ENCODE measurements at regions not wholly inside any gene's neighbourhood (a gene's known extent, or its start where the extent isn't known, plus 50 kb on each side); places are given as distances from the start of the nearest gene placed in this dataset.
"Not testable (repeated sequence)": the region's sequence is repeated elsewhere in the genome, so short reads cannot be mapped to it uniquely, and the experiment has no call there.

DNA sequence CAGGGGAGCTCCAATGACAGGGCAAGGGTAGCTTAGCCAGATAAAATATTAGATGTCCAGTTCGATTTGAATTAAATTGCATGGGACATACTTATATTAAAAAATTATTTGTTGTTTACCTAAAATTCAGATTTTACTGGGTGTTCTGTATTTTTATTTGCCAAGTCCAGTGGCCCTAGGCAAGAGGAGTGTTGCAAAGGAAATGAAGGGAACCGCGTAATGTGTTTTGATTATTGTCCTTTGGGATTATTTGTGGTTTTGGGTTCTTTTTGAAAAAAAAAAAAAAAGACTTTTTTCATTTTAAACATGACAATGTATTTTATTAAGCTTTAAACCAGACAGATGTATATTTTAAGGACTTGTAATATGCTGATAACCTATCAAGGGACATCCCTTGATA lies 179.3 kb downstream of the C9orf152 start:
- no peak for DNase-seq

GRCh38 chr9:110029429-110029955 lies 178.5 kb downstream of the C9orf152 start:
- DNase-seq = no peak

DNA sequence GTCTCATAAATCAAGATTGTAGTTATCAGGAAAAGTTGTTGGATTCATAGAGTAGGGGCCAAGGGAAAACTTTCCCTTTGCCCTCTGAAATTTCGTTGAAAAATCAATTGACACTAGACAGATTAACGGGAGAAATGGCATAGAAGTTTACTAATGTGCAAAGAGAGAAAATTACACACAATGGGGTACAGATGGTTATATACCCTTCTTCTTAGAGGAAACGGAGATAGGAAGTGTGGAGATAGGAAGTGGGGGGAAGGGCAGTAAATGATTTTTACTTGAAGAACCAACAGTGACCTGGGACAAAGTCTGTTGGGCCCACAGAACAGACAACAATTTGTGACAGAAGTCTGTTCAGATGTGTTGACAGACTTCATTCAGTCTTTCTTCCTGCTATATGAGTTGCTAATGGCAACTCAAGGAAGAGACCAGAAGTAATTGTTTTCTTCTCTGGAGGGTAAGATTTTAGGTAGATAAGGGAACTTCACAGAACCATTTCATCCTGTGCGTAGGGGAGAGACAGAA lies 177.9 kb downstream of the C9orf152 start:
- DNase-seq = no peak

DNA sequence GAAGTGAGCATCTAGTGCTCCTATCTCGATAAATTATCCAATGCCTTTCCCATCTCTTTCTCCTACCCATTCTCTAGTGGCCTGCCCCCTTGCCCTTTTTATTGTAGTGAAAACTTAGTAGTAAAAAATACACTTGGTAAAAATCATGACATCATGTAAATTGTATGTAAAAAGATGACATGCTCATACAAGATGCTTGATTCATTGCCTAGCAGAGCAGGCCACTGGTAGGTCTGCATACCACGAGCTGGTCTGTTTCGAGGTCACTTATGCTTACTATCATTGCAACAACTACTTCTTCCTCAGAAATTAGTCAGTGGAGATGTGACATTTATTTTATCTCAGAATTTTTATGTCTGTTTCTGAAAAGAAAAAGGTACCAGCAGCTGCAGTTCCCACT lies 177.3 kb downstream of the C9orf152 start:
- no peak for DNase-seq

DNA sequence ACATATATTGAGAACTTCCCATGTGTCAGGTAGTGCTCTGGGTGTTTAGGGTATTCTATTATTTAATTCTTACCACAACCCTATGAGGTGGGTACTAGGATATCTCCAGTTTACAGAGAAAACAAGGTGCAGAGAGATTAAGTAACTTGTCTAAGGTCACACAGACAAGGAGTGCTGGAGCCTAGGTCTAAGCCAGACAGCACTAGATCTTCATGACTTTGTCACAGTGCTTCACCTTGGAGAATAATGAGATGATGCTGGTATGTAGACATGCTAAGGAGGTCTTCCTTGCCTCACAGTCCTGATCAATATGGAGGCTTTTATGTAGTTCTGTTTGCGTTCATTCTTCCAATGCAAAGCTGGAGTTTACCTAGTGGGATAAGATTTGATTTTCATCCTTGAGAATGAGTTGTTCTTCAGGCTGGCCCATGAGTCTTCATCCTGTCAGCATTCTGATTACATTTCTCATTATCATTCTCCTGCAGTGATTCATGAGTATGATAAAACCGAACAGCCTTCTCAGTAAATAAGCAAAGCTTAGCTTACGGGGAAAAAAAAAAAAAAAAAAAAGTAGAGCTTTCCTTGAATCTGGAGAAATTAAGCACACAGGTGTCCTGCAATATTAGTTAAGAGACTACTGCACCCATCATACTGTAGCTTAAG lies 176.3 kb downstream of the C9orf152 start:
- no peak for DNase-seq

- DNase-seq = not testable (repeated sequence)
Measured at GRCh38 chr9:110032532-110032931, 175.4 kb downstream of the C9orf152 start.

DNA sequence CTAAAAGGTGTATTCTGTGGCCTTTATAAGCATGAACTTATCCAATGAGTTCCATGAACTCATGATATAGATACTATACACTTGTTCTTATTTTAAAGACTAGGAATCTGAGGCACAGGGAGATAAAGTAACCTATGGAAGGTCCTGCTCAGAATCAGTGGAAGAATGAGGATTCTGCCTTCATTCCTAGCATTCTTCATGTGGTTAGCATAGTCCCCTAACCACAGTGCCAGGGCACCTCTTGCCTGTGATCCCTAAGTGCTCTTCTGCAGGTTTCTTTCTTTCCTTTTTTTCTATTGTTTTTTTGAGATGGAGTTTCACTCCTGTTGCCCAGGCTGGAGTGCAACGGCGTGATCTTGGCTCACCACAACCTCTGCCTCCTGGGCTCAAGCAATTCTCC lies 174.1 kb downstream of the C9orf152 start:
- DNase-seq = no peak

GRCh38 chr9:110036286-110036685 lies 171.7 kb downstream of the C9orf152 start:
- DNase-seq = no peak

DNA sequence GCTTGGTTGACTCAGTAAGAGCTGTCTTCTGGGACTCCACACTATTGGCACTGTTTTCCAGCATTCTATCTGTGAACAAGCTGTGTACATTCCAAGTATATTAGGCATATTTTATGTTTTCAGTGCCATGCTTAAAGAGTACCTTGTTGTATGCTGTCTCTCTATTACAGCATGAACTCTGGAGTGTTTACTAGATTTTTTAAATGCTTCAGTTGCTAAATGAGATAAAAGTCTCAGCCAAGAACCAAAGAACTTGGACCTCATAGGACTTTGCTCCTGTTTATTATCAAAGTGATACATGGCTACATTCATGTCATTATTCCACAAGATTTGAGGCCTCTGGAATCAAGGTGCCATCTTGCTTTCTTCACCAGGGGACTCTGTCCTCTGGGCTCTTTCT lies 167.2 kb downstream of the C9orf152 start:
- no peak for DNase-seq

DNA sequence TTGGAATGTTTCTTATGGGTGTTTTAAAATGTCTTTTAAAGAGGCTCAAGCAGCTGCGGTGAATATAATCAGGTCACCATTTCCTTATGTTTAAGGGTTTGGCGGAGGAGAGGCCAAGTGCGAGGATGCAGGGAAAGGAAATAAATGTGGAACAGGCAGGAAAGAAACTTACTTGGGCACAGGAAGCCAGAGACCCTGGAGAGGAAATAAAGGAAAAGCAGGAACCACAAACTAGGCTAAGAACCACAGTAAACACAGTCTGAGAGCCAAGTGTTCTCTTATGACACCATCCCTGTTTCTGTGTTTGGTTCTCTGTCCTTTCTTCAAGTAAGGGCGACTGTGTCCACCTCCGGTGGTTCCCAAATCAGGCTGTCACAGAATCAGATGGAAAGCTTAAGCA lies 166.5 kb downstream of the C9orf152 start:
- no peak for DNase-seq

- DNase-seq = no peak
Measured at GRCh38 chr9:110047232-110047954, 160.6 kb downstream of the C9orf152 start.

DNA sequence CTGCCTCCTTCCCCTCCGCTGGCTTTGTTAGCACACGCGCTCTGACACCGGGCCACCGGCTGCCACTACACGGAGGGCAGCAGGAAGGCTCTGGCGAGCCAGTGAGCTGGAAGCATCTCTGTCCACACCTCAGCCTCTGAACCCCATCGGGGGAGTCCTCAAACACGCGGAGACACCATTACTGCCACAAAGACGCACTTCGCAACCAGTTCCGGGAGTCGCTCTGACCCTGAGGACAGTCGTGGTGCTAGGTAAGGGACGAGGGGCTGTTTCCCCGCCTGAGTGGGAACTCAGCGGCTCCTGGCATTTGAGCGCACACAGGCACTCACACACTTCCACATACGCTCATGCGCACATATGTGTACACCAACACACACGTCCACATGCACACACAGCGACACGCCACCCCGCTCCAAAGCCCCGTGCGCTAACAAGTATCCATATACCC lies 160.0 kb downstream of the C9orf152 start:
- DNase-seq = no peak

- DNase-seq = peak; percentile 84
Measured at GRCh38 chr9:110048403-110048975, 159.5 kb downstream of the C9orf152 start.

DNA sequence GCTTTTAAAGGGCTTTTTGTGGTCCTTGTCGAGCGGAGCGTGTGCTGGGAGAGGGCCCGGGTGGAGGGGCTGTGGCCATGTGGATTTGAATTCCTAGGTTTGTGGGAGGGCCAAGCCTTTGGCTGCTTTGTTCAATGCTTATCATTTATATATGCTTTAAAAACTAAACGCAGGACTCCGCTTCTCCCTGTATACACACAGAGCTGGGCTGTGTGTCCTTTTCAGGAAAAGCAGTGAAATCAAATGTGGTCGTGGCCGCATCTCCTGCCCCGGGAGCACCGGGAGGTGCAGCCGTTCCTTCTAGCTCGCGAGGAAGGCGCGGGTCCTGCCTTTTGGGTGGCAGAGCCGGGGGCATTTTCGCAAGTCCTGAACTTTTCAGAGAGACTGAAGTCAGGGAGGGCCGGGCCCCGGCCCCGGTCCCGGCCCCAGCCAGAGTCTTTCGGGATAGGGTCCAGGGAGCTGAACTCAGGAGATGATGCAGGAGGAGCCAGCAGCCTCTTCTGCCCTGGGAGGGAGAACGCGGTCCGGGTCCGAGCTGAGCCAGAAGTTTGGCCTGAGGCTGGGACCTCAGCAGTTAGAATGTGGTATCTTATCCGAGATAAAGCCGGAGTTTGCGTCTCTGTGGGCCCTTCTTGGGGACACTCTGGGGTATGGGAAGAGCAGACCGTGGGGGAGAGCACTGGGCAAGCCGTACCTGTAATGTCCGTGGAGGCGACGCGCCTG lies 158.8 kb downstream of the C9orf152 start:
- DNase-seq = peak; percentile 49

GRCh38 chr9:110049699-110050450 lies 158.1 kb downstream of the C9orf152 start:
- no peak for DNase-seq

DNA sequence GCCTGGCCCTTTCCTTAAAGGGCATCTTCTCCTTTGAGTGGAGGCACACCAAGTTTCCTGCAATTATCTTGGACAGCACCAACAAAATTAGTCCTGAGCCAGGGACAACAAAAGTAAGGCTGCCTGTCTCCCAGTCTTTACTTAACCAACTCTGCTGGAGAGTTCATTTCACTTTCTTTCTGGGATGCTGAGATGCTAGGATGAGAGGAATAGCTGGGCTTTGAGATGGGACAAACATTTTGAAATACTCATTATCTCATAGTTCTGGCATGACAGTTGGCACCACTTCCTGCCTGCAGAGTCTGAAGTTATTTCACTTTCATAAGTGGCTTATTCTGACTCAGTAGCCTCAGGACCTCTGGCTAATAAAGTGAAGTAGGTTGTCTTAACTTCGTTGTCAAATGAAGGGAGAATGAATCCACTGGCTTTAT lies 157.0 kb downstream of the C9orf152 start:
- no peak for DNase-seq

DNA sequence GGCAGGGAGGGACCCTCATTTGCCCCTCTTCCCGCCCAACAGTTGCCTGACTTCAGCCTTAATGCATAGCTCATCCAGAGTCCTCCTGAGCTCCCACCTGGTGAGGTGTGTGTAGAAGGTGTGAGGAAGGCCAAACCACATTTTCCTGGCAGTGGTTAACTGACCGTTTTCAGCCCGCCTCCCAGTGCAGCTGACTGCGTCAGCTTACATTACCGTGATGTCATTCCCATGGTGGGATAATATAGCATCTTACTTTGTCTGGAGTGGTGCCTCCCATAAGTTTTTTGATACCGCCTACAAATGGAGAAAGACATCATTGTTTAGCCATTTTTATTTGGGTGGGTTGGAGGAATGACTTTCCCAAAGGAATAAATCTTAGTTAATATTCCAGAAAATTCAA lies 151.9 kb downstream of the C9orf152 start:
- no peak for DNase-seq

GRCh38 chr9:110058304-110058953 lies 149.5 kb downstream of the C9orf152 start:
- peak; percentile 59 for DNase-seq

DNA sequence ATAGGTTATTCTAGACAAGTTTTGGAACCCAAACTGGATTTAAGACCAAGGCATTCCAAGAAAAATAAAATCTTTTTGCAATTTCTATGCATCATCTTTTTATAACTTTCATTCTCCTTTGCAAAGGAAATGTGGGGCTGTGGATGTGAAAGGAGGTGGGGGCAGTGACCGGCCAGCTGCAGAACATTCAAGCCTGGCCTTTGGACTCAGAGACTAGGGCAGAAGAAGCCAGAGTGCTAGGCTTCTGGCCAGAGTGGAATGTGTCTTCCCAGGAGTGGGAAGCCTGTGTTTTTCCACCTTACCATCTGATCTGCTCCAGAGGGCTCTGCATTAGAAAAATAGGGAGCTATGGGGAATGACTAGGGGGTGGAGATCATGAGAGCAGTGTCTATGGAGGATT lies 148.5 kb downstream of the C9orf152 start:
- no peak for DNase-seq

DNA sequence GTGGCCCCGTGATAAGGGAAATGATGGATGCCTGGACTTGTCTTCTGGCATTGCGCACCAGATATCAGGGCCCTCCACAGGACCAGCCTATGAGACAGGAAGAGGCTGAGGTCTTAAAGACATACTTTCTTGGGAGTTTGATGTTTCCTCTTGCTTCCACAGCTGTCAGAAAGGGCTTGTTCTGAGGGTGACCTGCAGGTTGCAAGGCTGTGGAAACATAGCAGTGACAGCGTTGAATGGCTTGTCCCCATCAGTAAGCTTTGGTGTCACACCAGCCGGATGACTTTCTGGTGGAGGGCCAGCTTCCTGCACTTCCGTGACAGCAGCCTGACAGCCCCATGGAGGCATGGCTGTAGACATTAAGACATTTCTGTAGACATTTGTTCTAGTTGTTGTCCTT lies 143.2 kb downstream of the C9orf152 start:
- no peak for DNase-seq

- no peak for DNase-seq
Measured at GRCh38 chr9:110065532-110065931, 142.4 kb downstream of the C9orf152 start.
